Neural progenitor cell (in vitro differentiated cells): ENCODE measurements at regions not wholly inside any gene's neighbourhood (a gene's known extent, or its start where the extent isn't known, plus 50 kb on each side); places are given as distances from the start of the nearest gene placed in this dataset.

Source experiments
- DNase-seq: peaks from one replicate; pipeline ENCODE4 v3.0.0-alpha.2; 2016; ENCODE audit warnings: low spot score
- H2AFZ ChIP-seq: fragments of 200-600 bp; sonication (generic); replicated peaks from 2 replicates; pipeline ENCODE4 v1.6.1; 2016; ENCODE audit warnings: antibody characterized with exemption
- H3F3A ChIP-seq: fragments of 200-600 bp; sonication (generic); 2 replicates; pipeline ENCODE4 v1.6.1; 2016; ENCODE audit warnings: antibody characterized with exemption, low read depth
- H3K27ac ChIP-seq: fragments of 200-600 bp; sonication (generic); 2 replicates; pipeline ENCODE4 v1.5.1; 2016; ENCODE audit warnings: mild to moderate bottlenecking
- H3K27me3 ChIP-seq: fragments of 200-600 bp; sonication (generic); 2 replicates; pipeline ENCODE4 v1.6.1; 2016; ENCODE audit warnings: mild to moderate bottlenecking, moderate library complexity
- H3K36me3 ChIP-seq: fragments of 200-600 bp; sonication (generic); 2 replicates; pipeline ENCODE4 v1.5.1; 2016
- H3K4me1 ChIP-seq: fragments of 200-600 bp; sonication (generic); 2 replicates; pipeline ENCODE4 v1.6.1; 2016; ENCODE audit warnings: mixed run types
- H3K4me2 ChIP-seq: fragments of 200-600 bp; sonication (generic); 2 replicates; pipeline ENCODE4 v1.6.1; 2016
- H3K4me3 ChIP-seq: fragments of 200-600 bp; sonication (generic); 2 replicates; pipeline ENCODE4 v1.5.1; 2016
- H3K79me2 ChIP-seq: fragments of 200-600 bp; sonication (generic); 2 replicates; pipeline ENCODE4 v1.6.1; 2016; ENCODE audit warnings: low read depth
- H3K9ac ChIP-seq: fragments of 200-600 bp; sonication (generic); 2 replicates; pipeline ENCODE4 v1.6.1; 2016
- H3K9me3 ChIP-seq: fragments of 200-600 bp; sonication (generic); 2 replicates; pipeline ENCODE4 v1.5.1; 2016; ENCODE audit warnings: low read depth
- H4K20me1 ChIP-seq: fragments of 200-600 bp; sonication (generic); 2 replicates; pipeline ENCODE4 v1.6.1; 2016; ENCODE audit warnings: low read depth
- H3K27ac Mint-ChIP-seq: 3 replicates; pipeline ENCODE4 v1.8.0; 2021; ENCODE audit warnings: mixed read lengths
- H3K27me3 Mint-ChIP-seq: 2 replicates; pipeline ENCODE4 v1.8.0; 2022; ENCODE audit warnings: low read depth, mild to moderate bottlenecking, inconsistent platforms, moderate library complexity, mixed read lengths; ENCODE audit not compliant: insufficient read depth
- H3K36me3 Mint-ChIP-seq: 3 replicates; pipeline ENCODE4 v1.8.0; 2021; ENCODE audit warnings: mixed read lengths
- H3K4me1 Mint-ChIP-seq: 3 replicates; pipeline ENCODE4 v1.8.0; 2021; ENCODE audit warnings: mixed read lengths
- H3K4me3 Mint-ChIP-seq: 3 replicates; pipeline ENCODE4 v1.8.0; 2021; ENCODE audit warnings: mild to moderate bottlenecking, moderate library complexity, mixed read lengths
- H3K9me3 Mint-ChIP-seq: 3 replicates; pipeline ENCODE4 v1.8.0; 2020; ENCODE audit warnings: mixed read lengths
- CTCF ChIP-seq: fragments of 200-600 bp; sonication (generic); IDR thresholded peaks from 2 replicates; pipeline ENCODE4 v1.5.1; 2017; ENCODE audit warnings: antibody characterized with exemption, mild to moderate bottlenecking
- EZH2 ChIP-seq: fragments of 200-600 bp; sonication (generic); IDR thresholded peaks from 2 replicates; pipeline ENCODE4 v1.6.1; 2017; ENCODE audit warnings: antibody characterized with exemption, mild to moderate bottlenecking, moderate library complexity
- EZH2phosphoT487 ChIP-seq: fragments of 200-600 bp; sonication (generic); IDR thresholded peaks from 2 replicates; pipeline ENCODE4 v1.6.1; 2017; ENCODE audit warnings: antibody characterized with exemption

- Histone ChIP-seq H3K36me3 (no peaks in the 10 kb centered on the region), H4K20me1 (no peaks in the 10 kb centered on the region), H3K4me2 (peak overlapping the region; percentile 1), H3K27ac (no peak overlapping the region), H3K4me1 (peaks cover 3% of the 10 kb centered on the region), H3K9me3 (no peaks in the 10 kb centered on the region), H3K79me2 (no peaks in the 10 kb centered on the region), H3K27me3 (no peaks in the 10 kb centered on the region), H3K9ac (no peak overlapping the region), H2AFZ (no peak overlapping the region), H3F3A (no peaks in the 10 kb centered on the region), H3K4me3 (no peak overlapping the region)
- TF ChIP-seq CTCF = no peak
- TF ChIP-seq EZH2phosphoT487 = no peak
- no peak for TF ChIP-seq EZH2
- peaks cover 7% of the 10 kb centered on the region for H3K4me1 Mint-ChIP-seq
- H3K27ac Mint-ChIP-seq = no peak overlapping the region
- H3K9me3 Mint-ChIP-seq = peaks cover 4% of the 10 kb centered on the region
- no peaks in the 10 kb centered on the region for H3K27me3 Mint-ChIP-seq
- no peaks in the 10 kb centered on the region for H3K36me3 Mint-ChIP-seq
- DNase-seq = peak; percentile 53
- H3K4me3 Mint-ChIP-seq = no peak overlapping the region
These were observed 535.2 kb downstream of the BCL11B start for GRCh38 chr14:98736701-98737338.

GRCh38 chr14:98741523-98741922 lies 530.5 kb downstream of the BCL11B start:
- TF ChIP-seq CTCF (no peak), EZH2 (no peak), EZH2phosphoT487 (no peak)
- H2AFZ ChIP-seq = no peak overlapping the region

GRCh38 chr14:98742001-98742400 lies 530.0 kb downstream of the BCL11B start:
- no peaks in the 10 kb centered on the region for H3K9me3 ChIP-seq
- H3K4me1 ChIP-seq = peaks cover 1% of the 10 kb centered on the region
- H3K27me3 Mint-ChIP-seq = peaks cover 4% of the 10 kb centered on the region
- no peak overlapping the region for H3K4me3 ChIP-seq
- no peaks in the 10 kb centered on the region for H3K36me3 ChIP-seq
- H3K27ac Mint-ChIP-seq = no peak overlapping the region
- no peaks in the 10 kb centered on the region for H3K27me3 ChIP-seq
- H3K36me3 Mint-ChIP-seq = no peaks in the 10 kb centered on the region
- H3F3A ChIP-seq = no peaks in the 10 kb centered on the region
- H3K4me3 Mint-ChIP-seq = no peak overlapping the region
- no peaks in the 10 kb centered on the region for H4K20me1 ChIP-seq
- peaks cover 4% of the 10 kb centered on the region for H3K9me3 Mint-ChIP-seq
- no peak overlapping the region for H3K27ac ChIP-seq
- H3K79me2 ChIP-seq = no peaks in the 10 kb centered on the region
- H2AFZ ChIP-seq = no peak overlapping the region
- H3K9ac ChIP-seq = no peak overlapping the region
- no peak overlapping the region for H3K4me2 ChIP-seq
- DNase-seq = no peak
- no peak for TF ChIP-seq CTCF
- no peak for TF ChIP-seq EZH2
- TF ChIP-seq EZH2phosphoT487 = no peak
- H3K4me1 Mint-ChIP-seq = no peaks in the 10 kb centered on the region

More at GRCh38 chr14:98741523-98741922, 530.5 kb downstream of the BCL11B start:
- H3K36me3 Mint-ChIP-seq = no peaks in the 10 kb centered on the region
- Histone ChIP-seq H3K36me3 (no peaks in the 10 kb centered on the region), H3K9ac (no peak overlapping the region), H4K20me1 (no peaks in the 10 kb centered on the region), H3K9me3 (no peaks in the 10 kb centered on the region), H3K4me2 (no peak overlapping the region), H3F3A (no peaks in the 10 kb centered on the region), H3K79me2 (no peaks in the 10 kb centered on the region), H3K27me3 (no peaks in the 10 kb centered on the region), H3K27ac (no peak overlapping the region), H3K4me3 (no peak overlapping the region), H3K4me1 (peaks cover 3% of the 10 kb centered on the region)
- peaks cover 3% of the 10 kb centered on the region for H3K4me1 Mint-ChIP-seq
- peaks cover 4% of the 10 kb centered on the region for H3K9me3 Mint-ChIP-seq
- no peak for DNase-seq
- peaks cover 4% of the 10 kb centered on the region for H3K27me3 Mint-ChIP-seq
- H3K4me3 Mint-ChIP-seq = no peak overlapping the region
- no peak overlapping the region for H3K27ac Mint-ChIP-seq
